ENCODE measurements at regions not wholly inside any gene's neighbourhood (a gene's known extent, or its start where the extent isn't known, plus 50 kb on each side); places are given as distances from the start of the nearest gene placed in this dataset.

GRCh38 chr2:111616651-111617218 is 267.3 kb downstream of the ANAPC1 start:
- no peak overlapping the region for H4K91ac ChIP-seq (ENCODE audit: insufficient read depth, low read depth, low read length)
- H3K4me1 ChIP-seq (ENCODE audit: control insufficient read depth, insufficient read depth, low read length), result peaks cover 7% of the 10 kb centered on the region; the same call in 1 of the 2 replicates
- dilution Hi-C loops (cut with HindIII; ENCODE audit: low sequenced_read_pairs, unreplicated experiment) (no loop called here), intact Hi-C loops (cut with micrococcal nuclease) (no loop called here), in situ Hi-C loops (cut with MboI; ENCODE audit: low sequenced_read_pairs) (no loop called here)
- no peak overlapping the region for H3K9ac ChIP-seq (ENCODE audit: low read depth, low read length)
- no peak overlapping the region for H3K56ac ChIP-seq (ENCODE audit: extremely low read depth, insufficient read depth, low read length)
- no peak overlapping the region for H2BK15ac ChIP-seq (ENCODE audit: low read depth, low read length)
- H3K14ac ChIP-seq (replicated peaks; ENCODE audit: low read depth, low read length), result no peak overlapping the region
- no peaks in the 10 kb centered on the region for H3K79me1 ChIP-seq (ENCODE audit: low read depth in 1 of 2, low read length in 2 of 2)
- no peaks in the 10 kb centered on the region for H4K20me1 ChIP-seq (ENCODE audit: insufficient read depth, low read length)
- H3K9me3 ChIP-seq (ENCODE audit: control insufficient read depth, insufficient read depth, low read length), result no peaks in the 10 kb centered on the region; the same call in 1 of the 2 replicates
- no peak overlapping the region for H2BK20ac ChIP-seq (ENCODE audit: low read depth, low read length)
- H2AFZ ChIP-seq (replicated peaks; ENCODE audit: low read length, poor library complexity), result no peak overlapping the region
- BruUV-seq (replicated peaks), result no TSS peak
- no peak overlapping the region for H3K4me2 ChIP-seq (ENCODE audit: low read depth, low read length)
- no peak overlapping the region for H4K8ac ChIP-seq (ENCODE audit: low read depth in 2 of 2, low read length in 2 of 2)
- ChIA-PET POLR2A (ENCODE audit: unreplicated experiment) (no interaction called here), CTCF (no interaction called here)
- peaks cover 4% of the 10 kb centered on the region for H3K9me1 ChIP-seq (ENCODE audit: insufficient read depth, low read length)
- TF ChIP-seq MAZ (IDR thresholded peaks at IDR 0.05; ENCODE audit: borderline replicate concordance, low read depth, low read length) (no peak), POLR2A (IDR thresholded peaks at IDR 0.05; ENCODE audit: low read depth, low read length) (no peak), CHD1 (IDR thresholded peaks at IDR 0.05; ENCODE audit: low read depth, low read length) (no peak), USF2 (IDR thresholded peaks at IDR 0.05; ENCODE audit: low read depth, low read length) (no peak), RAD21 (IDR thresholded peaks at IDR 0.05; ENCODE audit: low read length) (no peak), RCOR1 (IDR thresholded peaks at IDR 0.05; ENCODE audit: insufficient replicate concordance, low read length) (no peak), SMC3 (IDR thresholded peaks at IDR 0.05; ENCODE audit: low read depth, low read length) (no peak), MXI1 (IDR thresholded peaks at IDR 0.05; ENCODE audit: borderline replicate concordance, low read depth, low read length) (no peak), MAFK (IDR thresholded peaks at IDR 0.05; ENCODE audit: low read depth, low read length) (no peak), ELK1 (IDR thresholded peaks at IDR 0.05; ENCODE audit: borderline replicate concordance, low read depth, low read length) (no peak)
- H3K36me3 ChIP-seq (ENCODE audit: control insufficient read depth, insufficient read depth, low read length), result no peaks in the 10 kb centered on the region
- 94% methylated on average over 4 of the region's 8 CpGs; no CpG with 5 or more reads in 1 of the 2 experiments for WGBS, 2 experiments (ENCODE audit: extremely low coverage in 2 of 2, insufficient read length in 1 of 2)
- no peak overlapping the region for H2BK120ac ChIP-seq (ENCODE audit: low read depth, low read length)
- H3K4me3 ChIP-seq (ENCODE audit: insufficient read depth, low read depth, low read length), result no peak overlapping the region
- ATAC-seq (ENCODE audit: low read depth), result no peak
- H2AK5ac ChIP-seq (ENCODE audit: low read depth, low read length), result no peak overlapping the region
- no peak overlapping the region for H2AK9ac ChIP-seq (replicated peaks; ENCODE audit: low read depth, low read length, poor library complexity)
- no peak overlapping the region for H3K4ac ChIP-seq (ENCODE audit: low read depth, low read length)
- H3K27ac ChIP-seq (ENCODE audit: insufficient read depth, low read length), result no peak overlapping the region
- no peaks in the 10 kb centered on the region; the same call in 1 of the 2 replicates for H3K27me3 ChIP-seq (ENCODE audit: control insufficient read depth, insufficient read depth, low read length)
- DNase-seq, result no peak
- no peak overlapping the region for H3K18ac ChIP-seq (ENCODE audit: low read depth, low read length)
- no peak overlapping the region for H2BK5ac ChIP-seq (ENCODE audit: low read depth, low read length, poor library complexity, severe bottlenecking)
- H3K23ac ChIP-seq (ENCODE audit: low read depth, low read length), result no peak overlapping the region
- H4K5ac ChIP-seq (ENCODE audit: low read depth, low read length), result no peak overlapping the region
